GM19023 (cell line): ENCODE measurements at regions not wholly inside any gene's neighbourhood (a gene's known extent, or its start where the extent isn't known, plus 50 kb on each side); places are given as distances from the start of the nearest gene placed in this dataset.

Source experiments
- ATAC-seq: cut with Tn5 transposase; IDR thresholded peaks from one replicate; pipeline ENCODE4 v1.9.1; 2021; ENCODE audit warnings: mild to moderate bottlenecking, moderate library complexity; ENCODE audit not compliant: unreplicated experiment

DNA sequence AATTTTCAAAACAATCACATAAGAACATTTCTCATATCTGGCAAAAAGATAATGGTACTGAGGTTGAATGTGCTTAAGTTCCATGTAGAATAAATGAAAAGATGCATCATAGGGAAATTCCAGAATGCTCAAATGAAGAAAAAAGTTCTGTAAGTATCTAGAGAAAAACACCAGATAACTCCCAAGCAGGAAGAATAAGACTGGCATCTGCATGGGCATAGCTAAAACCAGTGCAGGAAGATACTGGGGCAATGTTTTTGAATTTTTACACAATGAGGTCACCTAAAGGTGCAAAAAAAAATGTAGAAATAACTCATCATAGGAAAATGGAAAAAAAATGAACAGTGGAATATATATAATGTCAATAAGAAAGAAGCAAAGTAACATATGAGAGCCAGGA, 275.2 kb downstream of the BAMBI start:
- ATAC-seq, result no peak

DNA sequence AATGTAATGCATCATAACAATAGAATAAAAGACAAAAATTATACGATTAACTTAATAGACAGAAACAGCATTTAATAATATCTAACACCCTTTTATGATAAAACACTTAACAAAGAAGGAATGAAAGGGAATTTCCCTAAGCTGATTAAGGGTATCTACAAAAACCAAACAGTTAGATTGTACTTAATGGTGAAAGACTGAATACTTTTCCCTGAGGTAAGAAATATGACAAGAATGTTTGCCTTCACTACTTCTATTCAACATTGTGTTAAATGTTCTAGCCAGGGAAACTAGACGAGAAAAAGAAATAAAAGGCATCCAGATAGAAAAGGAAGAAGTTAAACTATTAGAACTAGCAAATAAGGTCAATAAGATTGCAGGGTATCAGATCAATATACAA, 276.9 kb downstream of the BAMBI start:
- ATAC-seq, result no peak

- no peak for ATAC-seq
Measured at GRCh38 chr10:28958468-28958867, 281.1 kb downstream of the BAMBI start.

GRCh38 chr10:28959850-28960501, 282.7 kb downstream of the BAMBI start:
- ATAC-seq, result no peak

DNA sequence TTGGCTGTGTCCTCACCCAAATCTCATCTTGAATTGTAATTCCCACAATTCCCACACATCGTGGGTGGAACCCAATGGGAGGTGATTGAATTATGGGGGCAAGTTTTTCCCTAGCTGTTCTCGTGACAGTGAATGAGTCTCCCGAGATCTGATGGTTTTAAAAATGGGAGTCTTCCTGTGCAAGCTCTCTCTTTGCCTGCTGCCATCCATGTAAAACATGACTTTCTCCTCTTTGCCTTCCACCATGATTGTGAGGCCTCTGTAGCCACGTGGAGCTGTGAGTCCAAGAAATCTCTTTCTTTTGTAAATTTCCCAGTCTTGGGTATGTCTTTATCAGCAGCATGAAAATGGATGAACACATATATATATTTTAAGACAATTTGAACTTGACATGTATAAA, 285.4 kb downstream of the BAMBI start:
- no peak for ATAC-seq

DNA sequence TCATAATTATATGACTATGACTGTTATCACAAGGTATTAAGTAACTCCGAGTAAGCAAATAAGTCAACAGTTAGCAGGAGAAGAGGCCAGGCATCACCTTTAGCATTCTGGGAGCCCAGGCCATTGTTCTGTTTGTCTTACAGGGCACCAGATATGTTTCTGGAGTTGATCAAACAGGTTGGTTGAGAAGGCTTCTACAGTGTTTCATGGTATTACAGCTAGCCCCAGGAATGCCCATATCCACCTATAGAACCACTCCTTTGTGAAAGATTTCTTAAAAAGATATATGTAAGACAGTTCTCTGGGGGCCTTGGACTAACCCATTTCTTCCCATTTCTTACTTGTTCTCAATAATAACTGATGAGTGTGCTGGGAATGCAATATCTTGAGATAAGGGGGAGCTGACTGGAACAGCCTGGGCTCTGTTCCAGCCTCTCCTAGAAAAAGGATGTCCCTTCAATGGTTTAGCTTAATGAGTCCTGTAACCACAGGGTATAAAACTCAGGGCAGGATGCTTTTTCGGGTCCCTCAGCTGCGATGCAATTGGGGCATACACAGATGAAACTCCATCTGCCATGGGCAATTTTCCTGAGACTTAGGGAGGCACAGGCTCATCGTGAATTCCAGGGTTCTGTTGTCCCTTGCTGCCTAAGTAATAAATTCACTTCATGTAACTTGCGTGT, 286.4 kb downstream of the BAMBI start:
- no peak for ATAC-seq

- ATAC-seq, result no peak
Measured at GRCh38 chr10:28965937-28966336, 288.6 kb downstream of the BAMBI start.

- no peak for ATAC-seq
Measured at GRCh38 chr10:28967031-28967430, 289.7 kb downstream of the BAMBI start.

- no peak for ATAC-seq
Measured at GRCh38 chr10:28969413-28969812, 292.1 kb downstream of the BAMBI start.

GRCh38 chr10:28970231-28970630, 292.9 kb downstream of the BAMBI start:
- ATAC-seq, result no peak

DNA sequence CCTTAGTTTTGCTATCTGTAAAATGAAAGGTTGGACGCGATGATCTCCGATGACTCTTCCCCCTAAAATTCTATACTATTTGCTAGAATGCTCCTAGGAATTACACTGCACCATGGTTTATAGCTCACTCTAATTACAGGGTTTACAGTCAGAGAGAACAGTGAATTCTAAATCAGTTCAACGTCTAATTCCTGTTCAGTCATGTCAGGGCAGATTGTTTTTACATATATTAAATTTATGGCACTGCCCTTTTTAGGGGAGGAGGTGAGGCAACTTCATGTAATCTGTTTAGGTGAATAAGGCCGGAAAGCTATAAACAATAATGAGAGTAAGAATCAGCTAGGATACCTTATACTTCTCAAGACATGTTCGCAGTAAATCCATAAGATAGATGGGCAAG, 293.9 kb downstream of the BAMBI start:
- no peak for ATAC-seq

DNA sequence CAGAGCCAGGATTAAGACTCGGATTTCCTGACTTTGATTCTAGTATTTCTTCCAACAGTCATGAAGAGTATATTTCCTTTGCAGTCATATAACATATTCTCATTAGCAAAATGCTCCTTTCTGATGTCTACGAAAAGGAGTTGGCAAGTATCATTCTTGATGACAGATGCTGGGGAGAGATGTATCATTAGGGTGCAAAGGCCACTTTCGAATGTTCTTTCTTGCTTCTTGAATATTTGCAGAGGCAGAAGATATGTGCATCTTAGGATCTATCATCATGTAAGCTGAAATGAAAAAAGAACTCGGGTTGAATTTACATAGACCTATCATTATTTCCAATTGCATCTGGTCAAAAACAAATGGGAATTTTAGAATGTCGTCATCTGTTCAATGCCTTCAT, 294.4 kb downstream of the BAMBI start:
- ATAC-seq, result no peak

DNA sequence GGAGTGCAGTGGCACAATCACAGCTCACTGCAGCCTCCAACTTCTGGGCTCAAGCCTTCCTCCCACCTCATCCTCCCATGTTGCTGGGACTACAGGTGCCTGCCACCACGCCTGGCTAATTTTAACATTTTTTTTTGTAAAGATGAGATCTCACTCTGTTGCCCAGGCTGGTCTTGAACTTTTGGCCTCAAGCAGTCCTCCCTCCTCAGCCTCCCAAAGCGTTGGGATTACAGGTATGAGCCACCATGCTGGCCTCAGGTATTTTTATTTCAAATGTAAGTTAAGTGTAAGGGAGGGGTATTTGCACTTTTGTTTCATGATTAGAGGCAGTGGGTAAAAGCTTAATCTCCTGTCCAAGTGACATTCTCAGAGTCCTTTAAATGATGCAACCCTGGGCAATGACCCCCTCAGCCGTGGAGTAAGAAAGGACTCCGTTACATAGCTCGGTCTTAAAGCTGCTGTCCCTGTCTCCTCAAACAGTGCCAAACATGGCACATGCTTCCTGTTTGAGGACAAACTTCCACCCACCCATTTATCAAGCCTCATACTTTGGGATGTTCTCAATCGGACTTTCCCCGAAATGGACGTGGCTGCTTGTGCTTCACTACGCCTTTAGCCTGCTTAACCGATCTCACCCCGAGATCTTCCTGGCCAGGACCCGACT, 296.1 kb downstream of the BAMBI start:
- no peak for ATAC-seq

GRCh38 chr10:28975891-28976531, 298.7 kb downstream of the BAMBI start:
- no peak for ATAC-seq

- no peak for ATAC-seq
Measured at GRCh38 chr10:28977518-28977917, 300.2 kb downstream of the BAMBI start.

DNA sequence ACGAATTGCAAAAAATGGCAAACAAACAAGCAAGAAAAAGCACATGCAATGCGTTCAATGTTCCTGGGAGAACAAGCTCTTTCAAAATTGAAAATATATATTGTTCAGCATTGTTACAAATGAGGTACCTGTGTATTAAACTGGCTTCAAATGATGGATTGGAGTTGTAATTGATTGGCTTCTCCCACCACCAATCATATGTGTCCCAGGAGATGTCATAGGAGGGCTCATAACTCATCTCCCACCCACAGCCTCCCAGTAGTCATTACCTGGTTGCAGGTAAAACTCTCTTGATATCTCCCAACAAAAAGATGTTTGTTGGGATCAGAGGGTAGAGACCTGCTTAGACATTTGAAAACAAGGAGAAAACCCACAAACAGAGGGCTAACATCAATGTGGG, 302.9 kb downstream of the BAMBI start:
- ATAC-seq, result no peak

DNA sequence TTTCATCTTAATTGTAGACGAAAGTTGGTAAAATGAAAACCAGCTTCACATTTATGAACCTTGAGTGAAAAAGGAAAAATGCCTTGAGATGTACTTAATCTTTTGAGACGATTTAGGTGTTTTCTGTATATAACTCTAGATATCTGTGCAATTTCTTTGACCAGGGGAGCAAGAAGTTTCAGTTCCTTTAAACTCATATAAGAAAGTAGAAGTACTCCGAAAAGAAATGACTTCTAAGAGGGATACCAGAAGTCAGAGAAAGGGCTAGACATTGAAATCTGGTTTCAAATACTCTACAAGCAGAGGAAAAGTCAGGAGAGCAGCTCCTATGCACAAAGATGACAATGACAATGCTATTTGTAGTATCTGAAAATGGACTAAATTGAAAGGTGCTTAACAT, 303.7 kb downstream of the BAMBI start:
- no peak for ATAC-seq

DNA sequence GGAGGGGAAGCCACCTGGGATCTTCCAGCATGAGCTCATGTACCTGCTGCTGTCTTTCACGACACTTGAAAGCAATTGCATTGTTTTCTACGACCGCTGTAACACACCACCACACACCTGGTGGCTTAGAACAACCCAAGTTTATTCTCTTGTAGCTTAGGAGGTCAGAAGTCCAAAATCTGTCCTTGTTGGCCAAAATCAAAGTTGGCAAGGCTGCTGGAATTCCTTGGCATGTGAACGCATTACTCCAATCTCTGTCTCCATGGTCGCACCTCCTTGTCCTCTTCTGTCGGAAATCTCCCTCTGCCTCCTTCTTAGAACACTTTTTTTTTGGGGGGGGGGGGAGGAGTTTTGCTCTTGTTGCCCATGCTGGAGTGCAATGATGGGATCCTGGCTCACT, 305.7 kb downstream of the BAMBI start:
- ATAC-seq, result no peak

DNA sequence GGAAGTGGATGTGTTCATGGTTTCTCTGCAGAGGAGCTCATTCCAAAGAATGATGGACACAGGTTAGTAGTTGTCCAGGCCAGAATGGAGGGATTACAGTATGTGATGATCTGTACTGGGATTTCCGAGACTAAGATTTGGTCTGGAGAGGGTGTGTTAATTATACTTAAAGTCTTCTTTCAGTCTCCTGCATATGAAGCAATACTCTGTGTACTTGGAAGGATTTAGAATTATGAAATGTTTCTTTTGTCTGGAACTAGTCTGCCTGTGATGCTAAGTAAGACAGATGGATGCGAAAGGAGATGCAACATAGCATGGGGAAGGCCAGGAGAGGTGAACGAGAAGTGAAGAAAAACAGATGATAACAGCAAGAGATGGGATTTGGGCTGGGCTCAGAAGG, 305.1 kb upstream of the LYZL1 start:
- ATAC-seq, result no peak

DNA sequence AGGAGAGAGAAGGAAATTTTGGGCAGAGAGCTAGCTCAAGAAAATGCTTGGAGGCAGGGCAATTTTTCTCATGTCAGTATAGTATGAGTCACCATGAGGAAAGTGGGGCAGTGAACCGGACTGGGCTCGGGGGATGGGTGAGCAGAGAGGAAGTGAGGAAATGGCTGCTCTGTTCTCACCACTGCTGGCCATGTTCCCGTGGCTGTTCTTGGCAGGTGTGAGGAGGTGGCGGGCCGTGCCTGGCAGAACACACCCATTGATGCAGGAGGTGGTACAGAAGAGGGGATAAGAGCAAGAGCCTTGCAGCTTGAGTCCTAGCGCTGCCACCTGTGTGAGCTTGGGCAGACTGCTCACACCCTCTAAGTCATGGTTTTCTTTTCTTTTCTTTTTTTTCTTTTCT, 304.4 kb upstream of the LYZL1 start:
- ATAC-seq, result peak; percentile 79

DNA sequence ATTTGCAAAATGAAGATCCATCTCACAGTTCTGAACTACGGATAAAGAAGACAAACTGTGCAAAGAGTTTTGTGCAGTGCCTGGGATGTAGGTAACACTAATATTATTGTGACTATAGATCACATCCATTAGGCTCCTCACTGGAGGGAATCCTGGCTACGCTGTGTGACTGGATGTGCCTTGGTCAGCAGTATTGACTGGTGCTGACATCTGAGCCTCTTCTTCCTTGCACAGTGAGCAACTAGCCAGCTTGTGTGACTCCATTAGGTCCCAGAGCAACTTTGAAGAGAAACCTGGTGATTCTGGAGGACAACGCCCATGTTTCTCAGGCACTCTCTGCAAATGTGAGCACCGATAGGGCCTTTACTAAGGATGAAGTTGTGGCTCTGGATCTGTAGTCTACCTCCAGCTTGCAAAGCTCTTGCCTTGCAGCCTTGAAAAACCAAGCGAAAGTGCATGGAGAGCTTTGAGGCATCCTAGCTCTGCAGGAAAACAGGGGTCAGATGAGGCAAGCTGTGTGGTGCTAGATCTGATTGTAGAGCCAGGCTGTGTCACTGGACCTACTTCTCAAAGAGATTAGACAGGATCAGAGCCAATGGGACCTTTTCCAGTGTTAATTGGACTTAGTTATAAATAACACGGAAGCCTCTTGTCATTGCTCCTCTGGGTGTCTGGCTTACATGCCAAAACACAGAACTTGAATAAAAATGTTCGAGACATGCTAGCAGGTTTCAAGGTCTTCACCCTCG, 303.6 kb upstream of the LYZL1 start:
- ATAC-seq, result no peak
